Omental fat pad (tissue), 3 donors: ENCODE measurements at regions not wholly inside any gene's neighbourhood (a gene's known extent, or its start where the extent isn't known, plus 50 kb on each side); places are given as distances from the start of the nearest gene placed in this dataset.
"Not testable (repeated sequence)": the region's sequence is repeated elsewhere in the genome, so short reads cannot be mapped to it uniquely, and the experiment has no call there.

Experiments used
- ATAC-seq: fragments of 150-250 bp; one replicate; pipeline ENCODE4 v1.9.1; 2016; ENCODE audit warnings: mild to moderate bottlenecking, moderate library complexity; ENCODE audit not compliant: low FRiP score
- DNase-seq: peaks from one replicate; pipeline ENCODE4 v3.0.0-alpha.2; 2019; ENCODE audit warnings: low spot score
- CTCF ChIP-seq, 3 donors: fragments of 450-650 bp; IDR thresholded peaks; one replicate each; pipeline ENCODE4 v1.5.1; 2016 to 2017; ENCODE audit warnings: antibody characterized with exemption in 3 of 3, mild to moderate bottlenecking in 3 of 3, moderate library complexity in 2 of 3

- DNase-seq (no peak), ATAC-seq (no peak)
- TF ChIP-seq CTCF (IDR thresholded peaks at IDR 0.05): no peak
Measured at GRCh38 chr21:27363719-27364477, 397.0 kb upstream of the ADAMTS5 start.

DNA sequence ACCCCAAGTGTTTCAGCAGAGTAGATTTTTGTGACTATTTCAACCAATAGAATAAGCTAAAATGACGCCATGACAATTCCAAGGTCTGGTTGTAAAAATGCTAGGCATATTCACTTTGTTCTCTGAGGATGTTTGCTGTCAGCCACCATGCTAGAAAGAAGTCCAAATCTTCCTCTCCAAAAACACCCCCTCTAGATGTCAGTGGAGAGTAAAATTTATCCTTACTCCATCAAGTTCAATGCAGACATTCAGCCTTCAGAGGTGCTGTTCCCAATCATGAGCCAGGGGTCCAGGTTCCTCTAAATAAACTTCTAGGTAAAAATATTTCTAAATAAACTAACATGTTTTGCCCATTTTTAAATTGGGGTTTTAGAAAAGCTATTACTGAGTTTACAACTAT lies 395.4 kb upstream of the ADAMTS5 start:
- TF ChIP-seq CTCF (IDR thresholded peaks at IDR 0.05): no peak
- DNase-seq (no peak), ATAC-seq (no peak)

DNA sequence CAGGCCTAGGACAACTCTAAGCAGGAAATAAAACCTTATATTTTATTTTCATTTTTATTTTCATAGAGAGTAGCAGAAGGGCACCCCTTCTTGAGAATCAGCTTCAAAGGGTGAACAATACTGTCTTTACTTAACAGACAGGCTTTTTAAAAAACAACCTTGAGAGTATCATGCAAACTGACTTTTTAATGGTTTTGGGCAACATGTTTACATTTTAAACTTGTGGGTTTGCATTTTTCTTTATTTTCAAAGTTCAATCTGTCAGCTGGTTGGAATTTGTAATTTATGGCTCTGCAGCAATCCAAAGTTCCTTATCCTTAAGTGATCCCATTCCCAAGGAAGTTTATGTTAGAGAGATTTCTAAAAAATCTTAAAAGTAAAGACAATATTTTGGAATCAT lies 392.3 kb upstream of the ADAMTS5 start:
- no peak for ATAC-seq
- no peak for DNase-seq
- no peak for TF ChIP-seq CTCF (IDR thresholded peaks at IDR 0.05)

DNA sequence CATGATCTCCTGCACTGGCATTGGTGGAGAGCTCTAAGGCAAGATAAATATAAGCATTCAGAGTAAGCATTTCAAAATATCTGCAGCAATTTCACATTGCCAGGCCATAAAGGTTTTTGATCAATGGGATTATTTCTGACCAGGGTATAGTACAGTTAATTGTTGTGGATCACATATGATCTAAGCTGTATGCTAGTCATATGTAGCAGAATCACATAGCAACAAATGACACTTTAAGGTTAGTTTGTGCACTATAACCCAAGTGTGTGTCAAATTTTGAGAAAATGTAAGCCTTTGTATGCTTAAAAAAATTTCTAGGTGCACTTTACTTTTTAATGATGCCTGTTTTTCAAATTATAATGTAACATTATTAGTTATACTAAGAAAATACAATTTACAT lies 386.0 kb upstream of the ADAMTS5 start:
- TF ChIP-seq CTCF (IDR thresholded peaks at IDR 0.05): no peak
- ATAC-seq: no peak
- no peak for DNase-seq

DNA sequence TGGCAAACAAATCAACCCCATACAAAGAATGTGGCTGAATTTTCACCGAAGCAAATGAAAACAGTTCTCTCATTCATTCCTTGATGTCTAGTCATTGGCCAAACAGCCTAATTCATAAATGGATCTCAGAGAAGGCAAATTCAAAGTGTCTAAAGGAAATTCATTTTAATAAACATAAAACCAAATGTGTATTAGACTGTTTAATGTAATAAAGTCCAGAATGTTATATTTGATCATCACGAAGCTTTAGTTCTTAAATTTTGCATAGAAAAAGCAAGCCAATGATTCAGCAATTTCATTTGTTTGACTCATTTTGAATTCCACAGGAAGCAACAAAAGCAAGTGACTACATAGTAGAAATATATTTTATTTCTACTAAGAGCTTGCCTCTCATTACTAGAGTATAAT lies 379.2 kb upstream of the ADAMTS5 start:
- ATAC-seq (no peak), DNase-seq (no peak)
- TF ChIP-seq CTCF (IDR thresholded peaks at IDR 0.05): no peak

- no peak for TF ChIP-seq CTCF (IDR thresholded peaks at IDR 0.05)
- DNase-seq (no peak), ATAC-seq (no peak)
Measured at GRCh38 chr21:27339902-27340301, 373.0 kb upstream of the ADAMTS5 start.

GRCh38 chr21:27338007-27338406 lies 371.1 kb upstream of the ADAMTS5 start:
- not testable (repeated sequence) for DNase-seq, ATAC-seq
